SW 1271 (cell line): ENCODE measurements at regions not wholly inside any gene's neighbourhood (a gene's known extent, or its start where the extent isn't known, plus 50 kb on each side); places are given as distances from the start of the nearest gene placed in this dataset.

Experiments
- DNase-seq, 2 experiments: peaks; one replicate each; lab custom pipeline; 2025; lab: John Stamatoyannopoulos, UW

DNA sequence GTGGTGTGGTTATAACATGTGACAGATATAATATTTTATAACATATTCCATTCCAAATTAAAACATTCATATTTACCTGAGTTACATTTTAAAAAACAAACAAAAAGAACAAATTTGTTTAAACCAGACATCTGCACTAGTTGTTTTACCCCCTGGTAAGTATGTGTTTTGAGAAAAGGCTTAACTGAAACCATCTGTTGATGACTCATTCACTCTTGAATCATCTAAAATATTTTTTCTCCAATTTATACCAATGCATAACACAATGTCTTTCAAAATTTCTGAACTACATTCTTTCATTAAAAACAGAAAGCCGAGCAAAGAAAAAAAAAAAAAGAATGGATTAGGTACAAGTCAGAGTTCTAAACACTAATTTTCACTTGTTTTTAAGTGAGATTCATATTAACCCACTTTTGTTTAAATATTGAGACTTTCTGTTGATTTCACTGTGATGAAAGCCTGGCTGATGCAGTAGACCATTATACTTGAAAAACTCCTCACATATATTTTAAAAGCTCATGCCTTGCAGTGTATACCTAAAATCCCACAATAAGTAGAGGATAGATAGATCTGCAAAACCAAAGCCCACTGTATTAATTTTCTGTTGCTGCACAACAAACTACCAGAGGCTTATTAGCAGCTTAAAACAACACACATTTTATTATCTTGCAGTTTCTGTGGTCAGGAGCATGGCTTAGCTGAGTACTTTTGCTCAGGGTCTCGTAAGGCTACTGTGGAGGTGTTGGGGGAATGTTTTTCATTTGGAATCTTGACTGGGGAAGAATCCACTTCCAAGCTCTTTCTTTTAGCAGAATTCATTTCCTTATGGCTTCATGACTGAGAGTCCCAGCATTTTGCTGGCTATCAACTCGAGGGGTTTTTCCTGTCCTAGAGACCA lies 221.5 kb downstream of the PCDH18 start:
- no peak for DNase-seq

DNA sequence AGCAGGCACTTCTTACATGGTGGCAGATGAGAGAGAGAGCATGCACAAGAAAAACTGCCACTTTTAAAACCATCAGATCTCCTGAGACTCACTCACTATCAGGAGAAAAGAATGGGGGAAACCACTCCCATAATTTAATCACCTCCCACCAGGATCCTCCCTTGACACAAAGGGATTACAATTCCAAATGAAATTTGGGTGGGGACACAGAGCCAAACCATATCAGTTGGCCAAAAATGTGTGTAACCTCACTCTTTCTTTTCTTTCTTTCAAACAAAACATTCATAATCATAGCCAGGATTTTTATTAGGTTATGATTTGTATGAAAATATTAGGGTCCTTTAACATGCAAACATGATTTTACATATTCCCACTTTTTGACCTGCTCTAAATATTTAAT lies 222.1 kb downstream of the PCDH18 start:
- no peak for DNase-seq

- no peak for DNase-seq
Observed at GRCh38 chr4:137309424-137309823, 222.9 kb downstream of the PCDH18 start.

GRCh38 chr4:137307806-137308205 lies 224.5 kb downstream of the PCDH18 start:
- no peak for DNase-seq

- DNase-seq = no peak
Observed at GRCh38 chr4:137300776-137301175, 231.5 kb downstream of the PCDH18 start.

DNA sequence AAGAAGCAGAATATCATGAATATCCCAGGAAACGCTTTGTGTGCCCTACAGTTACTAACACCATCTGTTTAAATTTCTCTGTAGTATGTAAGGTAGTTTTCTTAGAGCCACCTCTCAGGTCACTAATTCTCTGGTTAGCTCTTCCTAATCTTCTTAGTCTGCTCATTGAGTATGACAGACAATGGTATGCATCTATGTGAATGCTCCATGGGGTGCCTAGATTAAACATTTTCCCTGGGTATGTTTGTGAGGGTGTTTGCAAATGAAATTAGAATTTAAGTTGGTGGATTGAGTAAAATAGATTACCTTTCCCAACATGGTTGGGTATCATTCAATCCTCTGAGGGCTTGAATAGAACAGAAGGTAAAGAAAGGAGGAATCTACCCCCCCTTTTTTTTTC lies 233.0 kb downstream of the PCDH18 start:
- DNase-seq = no peak

DNA sequence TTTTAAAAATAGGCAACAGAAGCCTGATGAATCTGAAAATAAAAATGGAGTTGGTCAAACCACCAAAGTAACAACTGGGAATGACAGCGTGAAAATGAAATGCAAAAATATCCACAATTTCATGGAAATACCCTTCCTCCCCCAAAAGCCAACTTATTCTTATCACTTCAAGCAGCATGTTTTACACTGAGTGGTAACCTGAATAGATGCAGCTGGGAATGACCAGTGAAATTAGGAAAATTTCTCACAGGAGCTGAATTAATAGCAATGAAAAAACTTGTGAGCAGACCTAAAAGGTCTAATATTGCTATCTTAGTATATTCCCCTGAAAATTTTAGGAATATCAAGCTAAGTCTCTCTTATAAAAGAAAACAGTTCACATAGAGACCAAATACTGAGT lies 239.0 kb downstream of the PCDH18 start:
- DNase-seq = no peak

DNA sequence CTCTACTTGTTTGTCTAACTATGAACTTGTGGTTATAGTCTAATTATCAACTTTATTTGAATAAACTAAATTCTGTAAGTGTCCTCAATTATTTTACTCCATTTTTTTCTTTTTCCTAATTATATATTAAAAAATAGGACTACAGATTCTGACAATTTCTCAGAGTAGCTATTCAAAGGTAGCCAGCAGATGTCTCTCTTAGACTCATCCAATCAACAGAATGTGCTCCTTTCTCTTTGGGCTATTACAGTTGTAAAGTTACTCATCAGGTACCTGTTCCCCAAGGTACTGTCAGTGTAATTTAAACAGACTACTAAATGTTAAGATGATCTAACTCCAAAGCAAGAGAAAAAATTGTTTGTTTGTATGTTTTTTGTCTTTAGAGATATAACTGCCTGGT lies 248.6 kb downstream of the PCDH18 start:
- no peak for DNase-seq

DNA sequence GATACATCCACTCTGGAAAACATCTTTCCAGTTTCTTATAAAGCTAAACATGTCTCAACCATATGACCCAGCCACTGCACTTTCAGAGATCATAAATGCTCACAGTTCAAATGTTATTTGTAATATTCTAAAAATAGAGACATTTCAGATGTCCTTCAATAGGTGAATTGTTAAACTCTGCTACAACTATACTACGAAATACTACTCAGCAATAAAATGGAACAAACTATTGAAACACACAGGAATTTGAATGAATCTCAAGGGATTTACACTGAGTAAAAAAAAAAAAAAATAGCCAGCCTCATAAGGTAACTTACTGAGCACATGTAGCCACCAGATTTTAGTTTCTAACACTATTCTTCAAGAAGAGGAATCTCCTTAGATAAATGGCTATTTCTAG lies 253.9 kb downstream of the PCDH18 start:
- no peak for DNase-seq

DNA sequence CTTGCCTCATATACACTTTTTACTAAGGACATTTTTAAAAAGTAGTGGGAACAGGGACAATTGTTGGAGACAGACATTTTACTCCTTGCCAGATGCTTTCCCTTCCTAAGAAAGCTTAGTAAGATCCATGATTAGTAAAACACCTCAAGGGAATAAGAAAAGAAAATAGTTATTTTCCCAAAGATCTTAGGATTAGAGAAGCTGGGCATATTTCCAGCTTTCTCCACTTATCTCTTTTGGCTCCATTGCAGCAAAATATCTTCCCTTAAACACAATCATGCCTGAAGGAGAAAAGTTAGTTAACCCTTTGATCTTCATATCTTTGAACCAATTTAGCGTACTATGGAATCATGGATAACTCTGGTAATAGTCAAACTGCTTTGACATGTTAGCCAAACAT lies 257.9 kb downstream of the PCDH18 start:
- no peak for DNase-seq

GRCh38 chr4:137267024-137267423 lies 265.3 kb downstream of the PCDH18 start:
- DNase-seq = peak in 1 of 2 experiments; percentile 4

DNA sequence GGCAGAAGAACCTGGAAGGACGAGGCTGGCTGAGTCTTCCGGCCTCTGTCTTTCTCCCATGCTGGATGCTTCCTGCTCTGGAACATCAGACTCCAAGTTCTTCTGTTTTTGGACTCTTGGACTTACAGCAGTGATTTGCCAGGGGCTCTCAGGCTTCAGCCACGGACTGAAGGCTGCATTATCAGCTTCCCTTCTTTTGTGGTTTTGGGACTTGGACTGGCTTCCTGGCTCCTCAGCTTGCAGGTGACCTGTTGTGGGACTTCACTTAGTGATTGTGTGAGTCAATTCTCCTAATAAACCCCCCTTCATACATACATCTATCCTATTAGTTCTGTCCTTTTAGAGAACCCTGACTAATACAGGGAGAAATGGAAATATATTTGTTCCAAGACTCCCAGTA lies 265.8 kb downstream of the PCDH18 start:
- DNase-seq = no peak

DNA sequence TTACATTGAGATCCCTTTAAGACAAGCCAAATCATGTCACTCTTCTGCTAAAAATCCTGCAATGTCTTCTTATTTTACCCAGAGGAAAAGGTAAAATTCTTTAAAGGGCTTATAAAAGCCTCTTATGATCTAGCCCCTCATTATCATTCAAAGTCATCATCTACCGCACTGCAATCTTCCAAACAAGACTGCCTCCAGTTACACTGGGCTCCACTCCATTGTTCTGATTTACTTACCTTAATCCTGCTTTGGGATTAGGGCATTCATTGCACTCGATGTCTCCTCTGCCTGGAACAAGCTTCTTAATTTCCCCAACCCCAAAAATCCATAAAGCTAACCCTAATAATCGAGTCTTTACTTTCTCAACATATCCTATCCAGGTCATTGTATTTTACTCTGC lies 269.1 kb downstream of the PCDH18 start:
- no peak for DNase-seq

- no peak for DNase-seq
Observed at GRCh38 chr4:137253949-137254348, 278.3 kb downstream of the PCDH18 start.

- no peak for DNase-seq
Observed at GRCh38 chr4:137249112-137249511, 283.2 kb downstream of the PCDH18 start.

DNA sequence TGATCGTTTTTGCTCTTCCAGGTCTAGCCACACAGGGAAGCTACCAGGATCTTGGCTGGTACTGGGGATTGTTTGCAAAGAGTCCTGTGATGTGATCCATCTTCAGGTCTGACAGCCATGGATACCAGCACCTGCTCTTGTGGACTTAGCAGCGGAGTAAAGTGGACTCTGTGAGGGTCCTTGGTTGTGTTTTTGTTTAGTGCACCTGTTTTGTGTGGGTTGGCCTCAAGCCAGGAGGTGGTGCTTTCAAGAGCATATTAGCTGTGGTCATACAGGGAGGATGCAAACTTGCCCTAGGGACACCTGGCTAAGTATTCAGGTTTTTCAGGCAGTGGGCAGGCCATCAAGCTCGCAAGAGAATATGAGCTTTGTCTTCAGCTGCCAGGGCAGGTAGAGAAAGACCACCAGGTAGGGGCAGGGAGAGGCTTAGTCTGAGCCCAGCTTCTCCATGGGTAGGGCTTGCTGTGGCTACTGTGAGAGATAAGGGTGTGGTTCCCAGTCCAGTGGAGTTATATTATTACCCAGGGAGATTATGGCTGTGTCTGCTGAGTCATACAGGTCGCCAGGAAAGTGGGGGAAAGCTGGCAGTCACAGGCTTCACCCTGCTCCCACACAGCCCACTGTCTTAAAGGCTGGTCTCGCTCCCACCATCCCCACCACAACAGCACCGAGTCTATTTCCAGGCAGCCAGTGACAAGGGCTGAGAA lies 293.7 kb downstream of the PCDH18 start:
- DNase-seq = no peak

DNA sequence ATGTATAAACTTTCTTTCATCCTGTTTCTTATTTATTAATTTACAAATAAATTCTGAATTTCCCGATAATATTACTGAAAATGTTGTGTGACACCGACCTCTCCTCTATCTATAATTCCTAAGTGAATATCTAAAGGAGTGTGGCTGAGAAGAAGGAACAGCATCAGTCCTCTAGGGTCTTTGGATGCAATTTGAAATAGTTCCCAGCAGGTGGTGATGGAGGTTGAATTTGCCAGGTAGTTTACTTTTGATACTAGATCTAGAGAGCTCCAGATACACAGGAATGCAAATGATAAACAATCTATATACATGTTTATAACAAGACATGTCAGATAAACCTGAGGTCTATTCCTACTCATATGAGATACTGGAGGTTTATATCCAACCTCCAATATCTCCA lies 305.4 kb downstream of the PCDH18 start:
- DNase-seq = peak in 1 of 2 experiments; percentile 1

- DNase-seq = no peak
Observed at GRCh38 chr4:137226221-137226620, 306.1 kb downstream of the PCDH18 start.

DNA sequence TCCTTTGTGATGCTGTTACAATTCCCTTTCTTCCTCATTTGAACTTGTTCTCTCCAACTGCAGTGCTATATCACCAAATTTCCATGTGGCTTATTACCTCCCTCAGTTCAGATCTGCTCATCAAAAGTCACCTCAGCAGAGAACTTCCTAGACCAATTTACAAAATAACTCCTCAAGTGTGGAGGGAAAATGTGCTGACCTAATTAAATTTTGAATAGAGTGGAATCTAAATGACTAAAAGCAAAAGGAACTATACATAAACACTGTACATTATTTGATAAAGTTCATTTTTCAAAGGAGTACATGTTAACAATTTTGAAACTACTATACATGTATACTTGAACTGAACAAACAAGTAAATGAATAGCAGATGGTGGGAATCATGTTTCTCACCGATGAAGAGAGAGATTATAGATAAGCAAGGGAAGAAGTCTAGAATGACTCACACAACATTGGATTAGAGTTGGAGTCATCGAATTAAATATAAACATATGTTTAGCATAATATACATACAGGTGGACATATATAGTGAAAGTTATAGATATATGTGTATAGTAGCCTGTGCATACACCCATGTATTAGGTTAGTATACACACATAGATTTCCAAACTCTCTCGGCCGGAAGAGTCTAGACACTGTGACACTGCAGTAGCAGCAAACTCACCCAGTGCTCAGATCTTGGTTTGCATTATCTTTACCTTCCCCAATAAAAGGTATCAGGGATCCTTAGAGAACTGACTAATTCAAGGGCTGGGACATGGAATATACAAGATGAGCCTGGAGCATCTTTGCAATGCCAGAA lies 318.7 kb downstream of the PCDH18 start:
- DNase-seq = no peak

- DNase-seq = no peak
Observed at GRCh38 chr4:137212601-137213000, 319.7 kb downstream of the PCDH18 start.

DNA sequence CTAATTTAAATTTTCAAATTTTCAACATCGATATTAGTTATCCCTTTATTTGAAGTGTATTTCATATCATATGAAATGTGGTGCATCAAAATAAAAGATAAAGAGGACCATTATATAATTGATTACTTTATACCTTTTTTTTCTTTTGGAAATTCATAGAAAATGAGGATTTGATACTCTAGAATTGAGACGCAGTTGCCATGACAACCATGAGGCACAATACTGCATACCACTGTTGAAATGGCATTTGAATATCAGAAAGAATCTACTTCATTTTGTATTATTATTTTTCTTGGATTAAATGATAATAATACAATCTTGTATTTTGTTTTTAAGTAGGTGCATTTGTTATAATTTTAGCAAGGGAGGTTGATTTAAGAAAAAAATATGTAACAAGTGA lies 323.1 kb downstream of the PCDH18 start:
- no peak for DNase-seq

DNA sequence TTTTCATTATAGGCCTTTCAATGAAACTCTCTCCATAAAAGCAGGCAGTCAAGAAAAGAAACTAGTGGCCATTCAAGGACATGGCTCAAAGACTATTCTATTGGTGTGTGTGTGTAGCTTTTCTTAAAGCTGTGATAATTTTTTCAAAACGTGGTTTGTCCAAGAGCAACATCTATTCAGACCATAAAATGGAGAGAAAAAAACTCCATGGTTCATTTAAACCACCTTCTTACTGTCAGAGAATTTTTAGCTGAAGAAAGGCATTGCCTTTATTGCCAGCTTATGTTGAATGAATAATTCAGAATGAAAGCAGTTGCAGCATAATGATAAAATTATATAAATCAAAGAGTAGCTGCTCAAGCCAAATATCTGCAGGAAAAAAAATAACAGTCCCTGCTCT lies 325.5 kb downstream of the PCDH18 start:
- DNase-seq = no peak

GRCh38 chr4:137203601-137204000 lies 328.7 kb downstream of the PCDH18 start:
- no peak for DNase-seq
